ENCODE measurements at regions not wholly inside any gene's neighbourhood (a gene's known extent, or its start where the extent isn't known, plus 50 kb on each side); places are given as distances from the start of the nearest gene placed in this dataset.
A peak's percentile ranks its signal among the peaks of the same experiment; 100 is the strongest.

DNA sequence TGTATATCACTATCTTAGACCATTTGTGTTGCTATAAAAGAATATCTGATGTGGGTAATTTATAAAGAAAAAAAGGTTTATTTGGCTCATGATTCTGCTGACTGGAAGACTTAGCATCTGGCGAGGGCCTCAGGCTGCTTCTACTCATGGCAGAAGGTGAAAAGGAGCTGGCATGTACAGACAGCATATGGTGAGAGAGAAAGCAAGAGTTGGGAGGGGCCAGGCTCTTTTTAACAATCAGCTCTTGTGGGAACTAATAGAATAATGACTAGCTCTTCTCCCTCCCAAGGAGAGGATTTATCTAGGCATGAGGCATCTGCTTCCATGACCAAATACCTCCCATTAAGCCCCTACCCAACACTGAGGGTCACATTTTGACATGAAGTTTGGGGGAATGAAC lies 130.2 kb upstream of the SV2C start:
- no peak overlapping the region for H3K4me3 ChIP-seq (ENCODE audit: low read length)
- DNase-seq (ENCODE audit: low read depth, low spot score): no peak

DNA sequence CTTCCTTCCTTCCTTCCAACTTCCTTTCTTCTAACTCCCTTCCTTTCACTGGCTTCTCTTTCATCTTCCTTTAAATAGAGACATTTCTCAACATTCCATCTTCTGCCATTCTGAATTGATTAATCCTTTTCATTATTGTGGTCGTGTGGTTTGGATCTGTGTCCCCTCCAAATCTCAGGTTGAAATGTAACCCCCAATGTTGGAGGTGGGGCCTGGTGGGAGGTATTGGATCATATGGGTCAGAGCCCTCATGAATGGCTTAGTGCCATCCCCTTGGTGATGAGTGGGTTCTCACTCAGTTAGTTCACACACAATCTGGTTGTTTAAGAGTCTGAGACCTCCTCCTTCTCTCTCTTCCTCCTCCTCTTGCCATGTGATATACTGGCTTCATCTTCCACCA lies 130.9 kb upstream of the SV2C start:
- H3K4me3 ChIP-seq (ENCODE audit: low read length): no peak overlapping the region
- DNase-seq (ENCODE audit: low read depth, low spot score): no peak

DNA sequence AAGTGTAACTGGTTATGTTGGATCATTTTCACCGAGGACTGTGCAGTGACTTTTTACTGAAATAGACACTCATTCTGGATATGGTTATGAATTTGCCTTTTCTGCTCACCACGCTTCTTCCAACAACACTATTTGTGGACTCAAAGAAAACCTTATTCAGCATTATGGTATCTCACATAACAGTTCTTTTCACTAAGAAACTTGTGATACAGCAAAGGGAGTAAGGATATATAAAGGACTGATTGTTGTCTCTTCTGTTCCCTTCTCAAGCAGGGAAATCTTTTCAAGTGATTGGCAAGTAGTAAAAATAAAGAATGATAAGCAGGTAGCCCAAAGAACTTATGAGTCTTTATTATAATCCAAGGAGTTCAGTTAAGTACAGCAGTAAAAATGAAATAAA lies 131.5 kb upstream of the SV2C start:
- no peak overlapping the region for H3K4me3 ChIP-seq (ENCODE audit: low read length)

DNA sequence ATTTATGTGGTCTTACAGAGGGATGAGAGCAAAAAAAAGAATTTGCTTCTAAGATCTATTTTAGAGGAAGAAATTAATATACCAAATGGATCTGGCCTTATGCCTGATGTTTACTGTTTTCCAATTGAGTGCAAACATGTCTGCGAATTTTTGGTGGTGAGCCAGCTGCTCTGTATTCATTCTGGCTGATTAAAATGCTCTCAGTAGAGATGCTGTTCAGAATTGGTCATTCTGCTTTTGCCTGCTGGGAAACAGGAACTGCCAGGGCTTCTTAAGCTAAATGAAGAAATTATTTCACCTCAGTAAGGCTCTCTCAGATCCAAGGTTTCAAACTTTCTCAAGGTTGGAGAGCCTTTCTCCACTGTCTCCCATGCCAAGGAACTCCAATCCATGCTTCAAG lies 132.0 kb upstream of the SV2C start:
- no peak for DNase-seq (ENCODE audit: low read depth, low spot score)
- H3K4me3 ChIP-seq (ENCODE audit: low read length): no peak overlapping the region

More for the DNA sequence above, 131.5 kb upstream of the SV2C start:
- no peak for DNase-seq (ENCODE audit: low read depth, low spot score)

DNA sequence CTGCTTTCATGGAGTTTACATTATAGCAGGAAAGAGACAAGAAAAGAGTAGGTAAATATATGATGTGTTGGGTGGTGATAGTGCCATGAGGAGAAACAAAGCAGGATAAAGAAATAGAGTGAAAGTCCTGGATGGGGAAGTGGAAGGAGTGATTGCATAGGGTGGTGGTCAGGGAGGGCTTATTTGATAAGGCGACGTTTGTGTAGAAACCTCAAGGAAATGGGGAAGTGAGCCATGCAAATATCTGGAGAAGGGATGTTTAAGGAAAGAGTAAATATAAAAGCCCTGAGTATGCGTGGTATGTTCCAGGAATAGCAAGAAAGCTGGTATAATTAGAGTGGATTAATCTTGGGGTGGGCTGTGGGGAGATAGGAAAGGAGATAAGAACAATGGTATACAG lies 134.7 kb upstream of the SV2C start:
- no peak overlapping the region for H3K4me3 ChIP-seq (ENCODE audit: low read length)

DNA sequence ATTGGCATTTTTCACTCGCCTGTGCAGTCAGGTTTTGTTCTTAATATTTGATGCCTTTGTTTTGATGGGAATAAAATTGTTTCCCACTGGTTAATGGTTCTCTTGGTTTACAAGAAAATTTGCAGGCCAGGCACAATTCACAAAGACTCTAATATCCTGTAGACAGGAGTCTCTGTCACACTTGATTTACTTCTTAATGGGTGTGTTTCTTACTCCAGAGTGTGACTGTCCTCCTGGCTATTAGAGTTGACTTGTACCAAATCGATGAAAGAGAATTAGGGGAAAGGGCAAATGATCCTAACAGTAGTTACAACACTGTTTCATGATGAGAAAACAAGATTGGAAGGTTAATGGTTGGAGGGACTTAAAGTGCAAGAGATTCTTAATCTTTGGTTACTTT lies 142.8 kb upstream of the SV2C start:
- H3K4me3 ChIP-seq (ENCODE audit: low read length): no peak overlapping the region
- DNase-seq (ENCODE audit: low read depth, low spot score): no peak

More for the DNA sequence above, 134.7 kb upstream of the SV2C start:
- DNase-seq (ENCODE audit: low read depth, low spot score): no peak

DNA sequence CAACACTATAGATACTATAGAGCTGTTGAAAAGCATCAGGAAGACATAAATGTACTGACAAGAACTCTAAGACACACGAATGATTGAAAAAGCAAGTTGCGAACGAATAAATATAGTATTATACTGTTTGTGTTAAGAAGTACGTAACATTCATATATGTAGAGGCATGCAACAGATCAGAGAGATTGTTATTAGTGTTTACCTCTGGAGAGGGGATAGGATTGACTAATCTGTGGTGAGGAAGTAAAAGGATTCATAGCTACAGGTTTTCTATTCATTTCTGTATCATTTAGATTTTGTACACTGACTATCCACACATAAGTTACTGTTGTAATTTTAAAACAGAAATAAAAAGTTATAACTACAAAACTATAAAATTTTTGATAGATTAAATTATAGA lies 147.6 kb upstream of the SV2C start:
- DNase-seq (ENCODE audit: low read depth, low spot score): no peak
- no peak overlapping the region for H3K4me3 ChIP-seq (ENCODE audit: low read length)

DNA sequence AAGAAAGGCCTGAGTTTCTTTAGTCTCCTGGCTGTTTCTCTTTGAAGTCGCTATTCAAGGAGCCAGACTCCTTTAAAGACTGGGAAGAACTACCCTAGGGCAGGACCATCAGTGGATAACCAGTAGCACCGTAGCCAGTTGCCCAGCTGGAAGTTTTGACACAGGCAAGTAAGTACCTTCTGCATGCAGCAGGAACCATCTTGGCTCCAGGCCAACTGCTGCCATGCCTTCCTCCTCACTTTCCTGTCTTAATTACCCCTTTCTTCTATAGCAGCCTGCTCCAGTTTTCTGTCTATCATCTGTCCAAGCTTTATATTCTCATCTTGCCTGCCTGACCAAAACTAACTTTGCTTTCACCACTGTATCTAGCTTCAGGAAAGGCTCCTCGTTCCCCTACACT lies 149.7 kb upstream of the SV2C start:
- peak; percentile 32 for DNase-seq (ENCODE audit: low read depth, low spot score)

DNA sequence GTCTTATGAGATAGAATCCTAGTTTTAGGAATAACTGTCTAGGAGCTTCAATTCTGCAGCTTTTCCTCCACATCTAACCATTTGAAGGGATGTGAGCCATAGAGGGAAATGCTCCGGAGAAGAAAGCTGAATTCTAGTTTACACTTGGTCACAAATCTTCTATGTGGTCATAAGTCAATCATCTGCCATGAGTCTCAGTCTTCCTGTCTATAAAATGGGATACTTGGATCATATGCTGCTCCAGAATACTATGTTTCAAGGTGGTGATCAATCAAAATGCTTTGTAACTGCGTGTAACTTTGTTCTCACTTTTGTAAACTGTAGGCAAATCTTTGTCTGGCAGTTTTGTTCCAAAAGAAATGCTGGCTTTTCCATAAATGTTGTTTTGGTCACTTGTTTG lies 152.0 kb upstream of the SV2C start:
- no peak for DNase-seq (ENCODE audit: low read depth, low spot score)
- no peak overlapping the region for H3K4me3 ChIP-seq (ENCODE audit: low read length)

More for the DNA sequence above, 149.7 kb upstream of the SV2C start:
- no peak overlapping the region for H3K4me3 ChIP-seq (ENCODE audit: low read length)

DNA sequence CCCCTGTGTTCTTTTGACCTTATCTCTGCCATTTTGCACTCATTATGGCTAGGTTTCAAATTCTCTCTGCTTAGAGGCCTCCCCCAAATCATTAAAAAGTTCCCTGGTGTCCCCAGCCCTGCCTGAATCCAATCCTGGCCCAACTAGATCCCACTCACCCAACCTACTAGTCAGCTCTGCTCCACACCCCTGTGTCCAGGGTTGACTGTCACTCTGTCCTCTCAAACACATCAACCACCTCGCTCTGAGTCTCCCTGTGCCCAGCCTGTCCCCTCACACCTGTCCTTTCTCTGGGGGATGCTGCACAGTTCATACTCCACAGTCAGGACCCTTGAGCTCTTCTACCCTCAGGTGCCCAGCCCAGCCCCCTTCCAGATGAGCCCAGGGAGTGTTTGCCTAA lies 154.2 kb upstream of the SV2C start:
- no peak for DNase-seq (ENCODE audit: low read depth, low spot score)
- H3K4me3 ChIP-seq (ENCODE audit: low read length): no peak overlapping the region

DNA sequence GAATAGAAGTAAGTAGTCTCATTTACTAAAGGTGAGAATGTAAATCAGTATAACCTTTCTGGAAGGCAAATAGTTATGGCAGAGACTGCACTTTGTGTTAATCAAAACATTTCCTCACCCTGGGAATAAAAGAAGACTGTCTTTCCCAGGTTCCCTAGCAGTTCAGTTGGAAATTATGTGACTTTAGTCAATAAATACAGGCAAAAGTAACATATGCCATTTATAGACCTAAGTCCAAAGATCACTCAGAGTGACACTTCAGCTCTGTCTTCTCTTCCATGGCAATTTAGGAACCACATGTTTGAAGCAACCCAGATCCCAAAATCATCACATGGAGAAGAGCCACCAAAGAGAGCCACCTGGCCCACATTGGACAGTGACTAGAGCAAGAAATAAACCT lies 160.7 kb upstream of the SV2C start:
- no peak overlapping the region for H3K4me3 ChIP-seq (ENCODE audit: low read length)
- DNase-seq (ENCODE audit: low read depth, low spot score): no peak

DNA sequence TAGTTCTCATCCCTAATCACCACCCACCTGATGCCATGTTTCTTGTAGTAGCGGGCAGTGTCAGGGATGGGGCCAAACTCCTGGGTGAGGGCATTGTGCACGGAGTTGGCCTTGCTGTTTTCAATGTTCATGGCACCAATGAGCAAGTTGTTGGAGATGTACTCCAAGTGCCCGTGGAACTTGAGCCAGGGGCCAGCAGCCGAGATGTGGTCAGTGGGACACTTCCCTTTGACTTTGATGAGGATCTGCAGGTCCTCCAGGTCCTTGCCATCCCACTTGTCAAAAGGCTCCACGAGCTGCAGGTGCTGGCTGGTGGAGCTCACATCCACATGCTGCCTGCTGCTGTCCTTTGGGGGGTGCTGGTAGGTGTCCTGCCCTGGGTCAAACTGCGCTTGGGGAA lies 162.2 kb upstream of the SV2C start:
- H3K4me3 ChIP-seq (ENCODE audit: low read length): no peak overlapping the region
- DNase-seq (ENCODE audit: low read depth, low spot score): no peak

DNA sequence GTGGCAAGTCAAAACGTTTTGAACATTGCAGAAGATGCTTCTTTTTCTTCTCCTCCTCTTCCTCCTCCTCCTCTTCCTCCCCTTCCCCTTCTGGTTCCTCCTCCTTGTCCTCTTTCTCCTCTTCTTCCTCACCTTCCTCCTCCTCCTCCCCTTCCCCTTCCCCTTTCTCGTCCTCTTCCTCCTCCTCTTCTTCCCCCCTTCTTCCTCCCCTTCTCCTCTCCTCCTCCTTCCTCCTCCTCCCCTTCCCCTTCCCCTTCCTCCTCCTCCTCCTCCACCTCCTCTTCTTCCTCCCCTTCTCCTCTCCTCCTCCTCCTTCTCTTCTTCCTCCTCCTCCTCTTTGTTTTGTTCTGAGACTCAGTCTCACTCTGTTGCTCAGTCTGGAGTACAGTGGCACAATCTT lies 167.0 kb upstream of the SV2C start:
- no peak for DNase-seq (ENCODE audit: low read depth, low spot score)

DNA sequence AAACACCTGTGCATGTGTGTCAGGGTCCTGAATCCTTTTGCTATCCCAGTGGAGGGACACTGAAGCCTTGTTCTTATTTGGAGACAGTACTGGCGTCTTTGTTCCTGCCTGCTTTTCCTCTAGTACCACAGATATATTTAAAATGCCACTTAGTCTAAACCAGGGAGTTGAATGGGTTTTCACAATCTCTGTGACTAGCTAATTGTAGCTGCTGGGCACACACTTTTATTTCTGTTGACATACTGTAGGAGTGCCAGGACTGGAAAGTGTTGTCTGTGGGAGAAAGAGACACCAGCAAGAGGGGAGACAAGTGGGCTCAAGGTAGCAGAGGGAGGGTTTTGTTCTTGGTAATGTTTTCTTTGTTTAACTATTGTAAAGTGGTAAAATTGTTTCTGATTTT lies 174.0 kb upstream of the SV2C start:
- no peak for DNase-seq (ENCODE audit: low read depth, low spot score)
- H3K4me3 ChIP-seq (ENCODE audit: low read length): no peak overlapping the region

More for the DNA sequence above, 167.0 kb upstream of the SV2C start:
- H3K4me3 ChIP-seq (ENCODE audit: low read length): no peak overlapping the region

DNA sequence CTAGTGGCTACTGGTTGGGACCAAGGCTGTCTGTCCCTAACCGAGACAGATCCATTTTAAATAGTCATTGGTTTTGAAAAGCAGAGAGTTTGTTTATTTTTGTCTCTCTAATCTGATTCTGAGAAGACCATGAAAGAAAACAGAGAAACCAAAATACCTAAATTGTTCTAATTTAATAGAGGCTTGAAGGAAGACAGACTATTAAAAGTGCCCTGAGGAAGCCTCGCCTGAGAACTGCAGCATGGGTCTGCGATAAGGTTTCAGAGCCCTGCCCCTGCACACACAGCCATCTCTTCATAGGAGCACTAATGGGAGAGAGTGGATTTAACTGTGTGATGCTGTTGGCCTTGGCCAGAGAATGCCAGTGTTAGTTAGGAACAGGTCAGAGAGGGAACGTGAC lies 175.5 kb upstream of the SV2C start:
- no peak overlapping the region for H3K4me3 ChIP-seq (ENCODE audit: low read length)
- no peak for DNase-seq (ENCODE audit: low read depth, low spot score)

DNA sequence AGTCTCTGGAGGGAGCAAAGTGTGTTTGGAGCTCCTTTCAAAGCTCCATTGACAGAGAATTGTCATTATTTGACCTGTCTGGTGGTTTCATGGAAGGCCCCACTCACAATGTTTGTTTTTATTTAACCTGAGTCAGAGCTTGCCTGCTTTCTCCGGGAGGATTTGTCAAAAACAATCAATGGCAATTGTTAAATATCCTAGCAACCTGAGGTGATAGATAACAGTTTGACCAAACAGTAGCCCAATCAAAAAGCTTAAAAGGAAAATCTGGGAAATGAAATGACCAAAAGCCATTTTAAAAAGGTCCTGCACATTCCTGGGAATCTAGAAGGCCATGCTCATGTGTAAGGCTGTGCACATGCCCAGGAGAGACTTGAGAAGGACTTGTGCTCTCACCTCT lies 177.2 kb upstream of the POC5 start:
- no peak overlapping the region for H3K4me3 ChIP-seq (ENCODE audit: low read length)
- no peak for DNase-seq (ENCODE audit: low read depth, low spot score)

DNA sequence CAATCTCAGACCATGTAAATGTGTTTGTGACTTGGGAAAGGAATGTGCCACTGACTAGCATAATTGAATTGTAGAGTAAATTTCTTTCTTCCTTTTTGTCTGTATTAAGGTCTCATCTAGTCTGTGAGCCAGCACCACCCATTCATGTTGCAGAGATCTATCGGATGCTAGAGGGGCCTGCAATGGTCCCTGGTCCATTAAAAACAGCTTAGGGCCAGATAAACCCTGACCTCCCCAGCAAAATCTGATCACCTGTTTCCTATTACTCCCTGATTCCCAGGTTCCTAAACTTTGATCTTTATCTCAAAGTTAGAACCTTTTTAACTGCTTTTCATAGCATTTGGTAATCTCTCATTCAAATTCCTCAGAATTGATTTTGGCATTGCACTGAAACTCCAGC lies 174.5 kb upstream of the POC5 start:
- no peak overlapping the region for H3K4me3 ChIP-seq (ENCODE audit: low read length)
- no peak for DNase-seq (ENCODE audit: low read depth, low spot score)

DNA sequence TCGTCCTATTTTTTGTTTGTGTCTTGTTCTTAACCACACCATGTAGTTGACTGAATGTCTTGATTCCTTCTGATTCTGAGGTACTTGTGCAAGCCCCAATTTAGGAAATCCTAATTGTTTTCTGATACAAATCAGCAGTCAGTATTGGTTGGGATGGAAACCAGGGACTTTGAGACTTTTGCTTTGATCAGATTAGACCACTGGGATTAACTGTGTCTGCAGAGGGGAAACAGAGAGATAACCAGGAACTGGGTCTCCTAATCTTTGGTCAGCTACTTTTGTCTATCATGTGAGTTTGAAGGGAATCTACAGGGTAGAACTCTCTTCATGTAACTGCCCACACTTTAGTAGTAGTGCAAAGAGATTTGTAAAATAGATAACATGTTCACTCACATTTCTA lies 173.8 kb upstream of the POC5 start:
- no peak overlapping the region for H3K4me3 ChIP-seq (ENCODE audit: low read length)
- DNase-seq (ENCODE audit: low read depth, low spot score): no peak

DNA sequence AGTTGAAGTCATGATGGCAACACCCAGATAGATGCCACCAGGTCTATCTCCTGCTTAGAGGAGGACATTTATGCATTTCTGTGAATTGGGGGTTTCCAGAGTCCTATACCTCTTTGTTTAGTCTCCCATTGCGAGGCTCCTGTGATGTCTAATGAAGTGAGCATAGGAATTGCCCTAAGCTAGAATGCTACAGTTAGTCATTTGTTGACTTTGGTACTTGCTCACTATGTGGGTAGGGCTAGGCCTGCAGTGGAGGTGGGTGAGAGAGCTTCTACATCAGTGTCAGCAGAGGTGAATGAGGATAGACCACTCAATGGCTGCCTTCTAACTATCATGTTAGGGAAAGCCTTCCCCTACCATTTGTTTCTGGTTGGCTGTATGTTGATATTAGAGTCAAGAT lies 173.3 kb upstream of the POC5 start:
- DNase-seq (ENCODE audit: low read depth, low spot score): no peak
- no peak overlapping the region for H3K4me3 ChIP-seq (ENCODE audit: low read length)

DNA sequence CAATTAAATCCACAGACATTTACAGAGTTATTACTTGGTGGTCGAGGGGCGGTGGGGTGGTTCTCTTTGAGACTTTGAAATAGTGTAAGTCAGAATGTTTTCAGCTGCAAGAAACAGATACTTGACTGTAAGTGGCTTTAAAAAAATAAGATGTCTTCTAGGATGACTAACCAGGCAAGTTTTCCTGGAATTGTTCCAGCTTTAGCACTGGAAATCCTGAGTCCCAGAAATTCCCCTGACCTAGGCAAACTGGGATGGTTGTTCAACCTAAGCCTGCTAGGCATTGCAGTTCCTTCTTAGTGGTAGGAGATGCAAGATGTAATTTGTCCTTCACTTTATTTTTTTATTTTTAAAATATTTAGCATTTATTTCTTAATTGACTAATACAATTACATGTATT lies 169.5 kb upstream of the POC5 start:
- H3K4me3 ChIP-seq (ENCODE audit: low read length): no peak overlapping the region
- DNase-seq (ENCODE audit: low read depth, low spot score): no peak

DNA sequence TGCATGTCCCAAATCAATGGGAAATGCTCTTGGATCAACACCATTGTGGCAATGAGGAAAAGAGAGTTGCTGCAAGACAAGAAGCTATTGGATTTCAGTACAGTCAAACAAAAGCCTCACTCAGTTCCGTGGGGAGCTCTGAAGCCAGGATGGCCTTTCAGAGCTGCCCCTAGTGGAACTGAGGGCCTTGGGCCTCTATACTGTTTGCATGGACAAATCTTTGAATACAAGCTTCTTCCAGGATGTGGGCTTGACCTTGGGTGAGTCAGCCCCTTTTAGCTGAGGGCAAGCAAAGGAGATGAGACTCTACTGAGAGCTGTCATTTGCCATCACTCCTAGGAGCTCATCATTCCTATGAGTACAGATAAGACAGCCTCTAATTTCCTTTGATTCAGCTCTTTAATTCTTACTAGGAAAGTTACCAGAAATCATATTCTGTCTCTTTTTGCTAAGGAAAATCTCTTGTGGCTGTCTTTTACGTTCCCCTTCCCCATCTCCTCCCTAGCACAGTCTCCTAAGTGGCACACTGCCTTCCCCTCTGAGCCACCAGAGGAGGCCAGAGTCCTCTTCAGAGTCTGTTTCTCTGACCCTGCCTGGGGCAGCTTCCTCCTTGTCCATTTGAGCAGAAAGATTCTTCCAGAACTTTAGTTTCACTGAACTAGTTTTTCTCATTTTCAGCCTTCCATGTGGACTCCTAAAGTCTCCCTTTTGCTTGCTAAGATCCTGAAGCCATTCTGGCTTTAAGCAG lies 168.8 kb upstream of the POC5 start:
- H3K4me3 ChIP-seq (ENCODE audit: low read length): no peak overlapping the region
- peak; percentile 12 for DNase-seq (ENCODE audit: low read depth, low spot score)

DNA sequence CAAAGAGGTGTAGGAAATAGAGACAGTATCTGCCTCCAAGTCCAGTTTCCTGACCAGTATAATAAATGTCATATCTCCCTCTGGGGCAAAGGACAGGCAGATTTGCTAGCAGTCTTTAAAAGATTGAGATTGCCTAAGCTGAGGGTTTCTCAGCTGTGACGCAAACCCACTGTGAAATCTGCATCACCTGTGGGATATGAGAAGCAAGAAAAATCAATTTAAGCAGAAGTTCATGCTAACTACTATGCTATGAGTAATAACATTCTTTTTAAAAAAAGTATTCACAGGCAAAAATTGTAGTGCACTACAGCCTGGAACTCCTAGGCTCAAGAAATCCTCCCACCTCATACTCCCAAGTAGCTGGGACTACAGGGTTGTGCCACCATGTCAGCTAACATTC lies 168.1 kb upstream of the POC5 start:
- DNase-seq (ENCODE audit: low read depth, low spot score): no peak
- no peak overlapping the region for H3K4me3 ChIP-seq (ENCODE audit: low read length)

Data from Jurkat, Clone E6-1 (cell line).